ENCODE measurements at regions not wholly inside any gene's neighbourhood (a gene's known extent, or its start where the extent isn't known, plus 50 kb on each side); places are given as distances from the start of the nearest gene placed in this dataset.

DNA sequence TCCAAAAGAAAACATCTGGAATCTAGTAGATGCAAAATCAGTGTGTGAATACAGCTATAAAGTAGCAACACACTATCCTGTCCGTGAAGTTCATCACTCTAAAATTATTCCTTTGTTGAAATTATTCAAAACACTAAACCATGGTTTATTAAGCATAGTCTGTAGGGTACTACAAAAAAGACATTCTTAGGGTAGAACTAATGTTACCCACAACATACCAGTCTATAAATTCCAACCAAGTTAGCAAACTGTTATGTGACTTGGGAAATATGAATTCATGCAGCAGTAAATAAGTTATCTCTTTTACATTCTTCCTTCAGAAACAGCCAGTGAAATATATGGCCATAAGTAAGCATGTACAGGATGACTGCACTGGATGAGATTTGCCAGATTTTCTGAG, 580.3 kb upstream of the ADGRB3 start:
- TF ChIP-seq FOXP2 (optimal IDR thresholded peaks at IDR 0.05; ENCODE audit: borderline replicate concordance, extremely low read depth, extremely low read length, insufficient read depth) (no peak), TAF1 (IDR thresholded peaks at IDR 0.05; ENCODE audit: borderline replicate concordance, insufficient read depth, low read length) (no peak), SIN3A (IDR thresholded peaks at IDR 0.05; ENCODE audit: borderline replicate concordance, insufficient read depth, low read length) (no peak), POLR2AphosphoS5 (IDR thresholded peaks at IDR 0.05; ENCODE audit: low read depth, low read length) (no peak)
- TF ChIP-seq, protein P1, sequence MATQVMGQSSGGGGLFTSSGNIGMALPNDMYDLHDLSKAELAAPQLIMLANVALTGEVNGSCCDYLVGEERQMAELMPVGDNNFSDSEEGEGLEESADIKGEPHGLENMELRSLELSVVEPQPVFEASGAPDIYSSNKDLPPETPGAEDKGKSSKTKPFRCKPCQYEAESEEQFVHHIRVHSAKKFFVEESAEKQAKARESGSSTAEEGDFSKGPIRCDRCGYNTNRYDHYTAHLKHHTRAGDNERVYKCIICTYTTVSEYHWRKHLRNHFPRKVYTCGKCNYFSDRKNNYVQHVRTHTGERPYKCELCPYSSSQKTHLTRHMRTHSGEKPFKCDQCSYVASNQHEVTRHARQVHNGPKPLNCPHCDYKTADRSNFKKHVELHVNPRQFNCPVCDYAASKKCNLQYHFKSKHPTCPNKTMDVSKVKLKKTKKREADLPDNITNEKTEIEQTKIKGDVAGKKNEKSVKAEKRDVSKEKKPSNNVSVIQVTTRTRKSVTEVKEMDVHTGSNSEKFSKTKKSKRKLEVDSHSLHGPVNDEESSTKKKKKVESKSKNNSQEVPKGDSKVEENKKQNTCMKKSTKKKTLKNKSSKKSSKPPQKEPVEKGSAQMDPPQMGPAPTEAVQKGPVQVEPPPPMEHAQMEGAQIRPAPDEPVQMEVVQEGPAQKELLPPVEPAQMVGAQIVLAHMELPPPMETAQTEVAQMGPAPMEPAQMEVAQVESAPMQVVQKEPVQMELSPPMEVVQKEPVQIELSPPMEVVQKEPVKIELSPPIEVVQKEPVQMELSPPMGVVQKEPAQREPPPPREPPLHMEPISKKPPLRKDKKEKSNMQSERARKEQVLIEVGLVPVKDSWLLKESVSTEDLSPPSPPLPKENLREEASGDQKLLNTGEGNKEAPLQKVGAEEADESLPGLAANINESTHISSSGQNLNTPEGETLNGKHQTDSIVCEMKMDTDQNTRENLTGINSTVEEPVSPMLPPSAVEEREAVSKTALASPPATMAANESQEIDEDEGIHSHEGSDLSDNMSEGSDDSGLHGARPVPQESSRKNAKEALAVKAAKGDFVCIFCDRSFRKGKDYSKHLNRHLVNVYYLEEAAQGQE (IDR thresholded peaks at IDR 0.05; ENCODE audit: insufficient read depth in 1 of 2, low read depth in 2 of 2, low read length in 2 of 2) = no peak

GRCh38 chr6:68053805-68054373, 581.2 kb upstream of the ADGRB3 start:
- TF ChIP-seq TAF1 (IDR thresholded peaks at IDR 0.05; ENCODE audit: borderline replicate concordance, insufficient read depth, low read length) = no peak
- TF ChIP-seq, protein P1 (IDR thresholded peaks at IDR 0.05; ENCODE audit: insufficient read depth in 1 of 2, low read depth in 2 of 2, low read length in 2 of 2) = no peak
- no peak for TF ChIP-seq FOXP2 (optimal IDR thresholded peaks at IDR 0.05; ENCODE audit: borderline replicate concordance, extremely low read depth, extremely low read length, insufficient read depth)
- no peak for TF ChIP-seq SIN3A (IDR thresholded peaks at IDR 0.05; ENCODE audit: borderline replicate concordance, insufficient read depth, low read length)
- TF ChIP-seq POLR2AphosphoS5 (IDR thresholded peaks at IDR 0.05; ENCODE audit: low read depth, low read length) = no peak

GRCh38 chr6:68052234-68052633, 582.8 kb upstream of the ADGRB3 start:
- TF ChIP-seq SIN3A (IDR thresholded peaks at IDR 0.05; ENCODE audit: borderline replicate concordance, insufficient read depth, low read length) = no peak
- TF ChIP-seq FOXP2 (optimal IDR thresholded peaks at IDR 0.05; ENCODE audit: borderline replicate concordance, extremely low read depth, extremely low read length, insufficient read depth) = no peak
- no peak for TF ChIP-seq TAF1 (IDR thresholded peaks at IDR 0.05; ENCODE audit: borderline replicate concordance, insufficient read depth, low read length)
- no peak for TF ChIP-seq POLR2AphosphoS5 (IDR thresholded peaks at IDR 0.05; ENCODE audit: low read depth, low read length)
- TF ChIP-seq, protein P1 (IDR thresholded peaks at IDR 0.05; ENCODE audit: insufficient read depth in 1 of 2, low read depth in 2 of 2, low read length in 2 of 2) = no peak

GRCh38 chr6:68049562-68049961, 585.5 kb upstream of the ADGRB3 start:
- TF ChIP-seq FOXP2 (optimal IDR thresholded peaks at IDR 0.05; ENCODE audit: borderline replicate concordance, extremely low read depth, extremely low read length, insufficient read depth) (no peak), POLR2AphosphoS5 (IDR thresholded peaks at IDR 0.05; ENCODE audit: low read depth, low read length) (no peak), SIN3A (IDR thresholded peaks at IDR 0.05; ENCODE audit: borderline replicate concordance, insufficient read depth, low read length) (no peak), TAF1 (IDR thresholded peaks at IDR 0.05; ENCODE audit: borderline replicate concordance, insufficient read depth, low read length) (no peak)
- TF ChIP-seq, protein P1 (IDR thresholded peaks at IDR 0.05; ENCODE audit: insufficient read depth in 1 of 2, low read depth in 2 of 2, low read length in 2 of 2) = no peak
